HL-60 (cell line): ENCODE measurements at regions not wholly inside any gene's neighbourhood (a gene's known extent, or its start where the extent isn't known, plus 50 kb on each side); places are given as distances from the start of the nearest gene placed in this dataset.

Source experiments
- GABPA ChIP-seq: IDR thresholded peaks from 2 replicates; pipeline ENCODE4 v1.6.1; 2012; ENCODE audit warnings: low read depth
- POLR2AphosphoS5 ChIP-seq: IDR thresholded peaks from 2 replicates; pipeline ENCODE4 v1.6.1; 2012; ENCODE audit warnings: low read depth
- TF ChIP-seq, protein P1 (sequence below): IDR thresholded peaks from one replicate; pipeline ENCODE4 v1.5.1; 2011; ENCODE audit warnings: low read length, control low read depth, inconsistent platforms; ENCODE audit not compliant: insufficient read depth

GRCh38 chr13:30840515-30840914 lies 65.6 kb upstream of the MEDAG start:
- TF ChIP-seq, protein P1, sequence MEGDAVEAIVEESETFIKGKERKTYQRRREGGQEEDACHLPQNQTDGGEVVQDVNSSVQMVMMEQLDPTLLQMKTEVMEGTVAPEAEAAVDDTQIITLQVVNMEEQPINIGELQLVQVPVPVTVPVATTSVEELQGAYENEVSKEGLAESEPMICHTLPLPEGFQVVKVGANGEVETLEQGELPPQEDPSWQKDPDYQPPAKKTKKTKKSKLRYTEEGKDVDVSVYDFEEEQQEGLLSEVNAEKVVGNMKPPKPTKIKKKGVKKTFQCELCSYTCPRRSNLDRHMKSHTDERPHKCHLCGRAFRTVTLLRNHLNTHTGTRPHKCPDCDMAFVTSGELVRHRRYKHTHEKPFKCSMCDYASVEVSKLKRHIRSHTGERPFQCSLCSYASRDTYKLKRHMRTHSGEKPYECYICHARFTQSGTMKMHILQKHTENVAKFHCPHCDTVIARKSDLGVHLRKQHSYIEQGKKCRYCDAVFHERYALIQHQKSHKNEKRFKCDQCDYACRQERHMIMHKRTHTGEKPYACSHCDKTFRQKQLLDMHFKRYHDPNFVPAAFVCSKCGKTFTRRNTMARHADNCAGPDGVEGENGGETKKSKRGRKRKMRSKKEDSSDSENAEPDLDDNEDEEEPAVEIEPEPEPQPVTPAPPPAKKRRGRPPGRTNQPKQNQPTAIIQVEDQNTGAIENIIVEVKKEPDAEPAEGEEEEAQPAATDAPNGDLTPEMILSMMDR, result no peak
- TF ChIP-seq POLR2AphosphoS5 (no peak), GABPA (no peak)
